GM19395 (cell line): ENCODE measurements at regions not wholly inside any gene's neighbourhood (a gene's known extent, or its start where the extent isn't known, plus 50 kb on each side); places are given as distances from the start of the nearest gene placed in this dataset.

Experiments
- ATAC-seq: cut with Tn5 transposase; IDR thresholded peaks from one replicate; pipeline ENCODE4 v1.9.1; 2021; ENCODE audit warnings: mild to moderate bottlenecking, moderate library complexity; ENCODE audit not compliant: unreplicated experiment

GRCh38 chr7:42987648-42988214 lies 55.6 kb downstream of the MRPL32 start:
- ATAC-seq: no peak

GRCh38 chr7:42991024-42991423 lies 58.8 kb downstream of the MRPL32 start:
- no peak for ATAC-seq

- ATAC-seq: no peak
These were observed 59.9 kb downstream of the MRPL32 start for GRCh38 chr7:42991913-42992591.

DNA sequence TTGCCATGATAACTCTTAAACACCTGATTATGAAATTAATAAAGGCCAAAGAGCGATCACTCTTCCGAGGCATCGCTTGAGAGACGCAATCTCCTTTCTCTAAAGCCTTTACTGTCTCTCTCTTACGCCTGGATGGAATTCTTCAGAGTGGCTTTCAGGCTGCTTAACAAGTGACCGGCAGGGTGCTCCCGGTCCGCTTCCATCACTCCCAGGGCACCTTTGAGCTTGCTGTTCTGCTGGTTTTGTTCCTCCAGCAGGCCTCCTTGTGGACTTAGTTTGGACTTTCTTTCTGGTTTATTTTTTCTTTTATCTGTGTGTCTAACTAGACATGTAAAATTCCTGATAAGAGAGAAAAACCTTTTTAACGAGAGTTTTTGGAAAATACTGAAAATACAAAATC lies 60.9 kb downstream of the MRPL32 start:
- no peak for ATAC-seq

DNA sequence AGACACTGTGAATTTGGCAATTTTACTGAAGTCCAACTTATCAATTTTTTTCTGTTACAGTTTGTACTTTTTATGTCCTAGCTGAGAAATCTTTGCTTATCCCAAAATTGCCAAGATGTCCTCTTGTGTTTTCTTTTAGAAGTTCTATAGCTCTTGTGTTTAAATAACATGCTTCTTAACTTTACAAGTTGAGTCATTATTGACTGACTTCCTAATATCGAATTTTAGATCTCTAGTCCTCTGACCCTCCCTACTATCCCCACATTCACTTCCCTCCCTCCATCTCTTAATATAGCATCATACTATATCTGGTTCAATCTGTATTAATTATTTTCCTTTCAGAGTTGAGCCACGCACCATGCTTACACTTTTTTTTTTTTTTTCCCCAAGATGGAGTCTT lies 61.9 kb downstream of the MRPL32 start:
- no peak for ATAC-seq

DNA sequence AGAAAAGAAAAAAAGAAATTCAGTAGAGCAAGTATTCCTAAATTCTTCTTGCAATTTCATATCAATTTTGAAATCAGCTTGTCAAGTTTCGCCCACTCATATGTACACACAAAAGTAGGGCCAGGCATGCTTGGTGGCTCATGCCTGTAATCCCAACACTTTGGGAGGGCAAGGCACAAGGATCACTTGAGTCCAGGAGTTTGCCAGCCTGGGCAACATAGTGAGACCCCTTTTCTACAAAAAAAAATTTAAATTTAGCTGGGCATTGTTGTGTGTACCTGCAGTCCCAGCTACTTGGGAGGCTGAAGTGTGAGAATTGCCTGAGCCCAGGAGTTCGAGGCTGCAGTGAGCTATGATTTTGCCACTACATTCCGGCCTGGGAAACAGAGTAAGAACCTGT lies 65.4 kb downstream of the MRPL32 start:
- no peak for ATAC-seq

DNA sequence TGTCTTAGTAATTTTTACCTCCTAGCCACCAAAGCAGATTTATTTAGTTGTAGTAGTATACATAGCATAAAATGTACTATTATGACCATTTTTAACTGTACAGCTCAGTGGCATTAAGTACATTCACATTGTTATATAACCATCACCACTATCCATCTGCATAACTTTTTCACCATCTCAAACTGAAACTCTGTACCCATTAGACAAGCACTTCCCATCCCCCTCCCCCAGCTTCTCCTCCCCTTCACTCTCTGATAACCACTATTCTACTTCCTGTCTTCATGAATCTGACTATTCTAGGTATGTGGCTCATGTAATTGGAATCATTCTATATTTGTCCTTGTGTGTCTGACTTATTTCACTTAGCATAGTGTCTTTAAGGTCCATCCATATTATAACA lies 71.9 kb downstream of the MRPL32 start:
- no peak for ATAC-seq

GRCh38 chr7:43006008-43006407 lies 73.8 kb downstream of the MRPL32 start:
- ATAC-seq: no peak

DNA sequence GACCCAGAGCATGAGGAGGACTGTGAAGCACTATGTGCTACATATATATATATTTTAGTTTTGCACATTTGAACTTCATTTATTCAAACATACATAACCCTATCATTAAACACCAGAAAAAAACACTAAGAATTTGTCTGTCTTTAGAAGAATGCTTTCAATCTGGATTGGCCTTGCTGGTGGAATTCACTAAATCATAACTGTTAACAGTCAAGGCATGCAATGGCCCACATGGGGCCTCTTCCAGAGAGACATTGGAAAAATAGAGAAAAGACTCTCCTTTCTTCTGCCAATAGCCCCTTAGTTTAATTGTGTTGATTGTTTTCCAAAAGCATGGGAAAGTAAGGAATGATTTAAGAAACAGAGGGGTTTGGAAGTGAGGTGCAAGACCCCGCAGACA lies 77.9 kb downstream of the MRPL32 start:
- ATAC-seq: no peak

GRCh38 chr7:43011879-43012278 lies 79.7 kb downstream of the MRPL32 start:
- no peak for ATAC-seq

GRCh38 chr7:43014406-43014805 lies 82.2 kb downstream of the MRPL32 start:
- no peak for ATAC-seq

GRCh38 chr7:43015301-43015700 lies 83.1 kb downstream of the MRPL32 start:
- ATAC-seq: no peak

DNA sequence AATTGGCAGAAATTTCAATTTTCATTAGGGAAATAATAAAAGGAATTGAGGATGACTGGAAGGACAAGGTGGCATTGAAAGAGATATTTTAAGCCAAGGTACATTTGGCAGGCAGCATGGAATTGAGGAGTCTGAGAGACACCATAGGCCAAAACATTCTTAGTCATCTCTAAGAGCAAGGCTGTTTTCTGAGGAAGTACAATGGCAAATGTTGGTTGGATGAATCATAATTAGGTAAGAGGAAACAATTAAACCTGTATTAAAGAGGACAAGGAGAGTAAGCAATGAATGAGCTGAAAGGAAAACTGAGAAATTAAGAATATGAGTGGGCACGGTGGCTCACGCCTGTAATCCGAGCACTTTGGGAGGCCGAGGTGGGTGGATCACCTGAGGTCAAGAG lies 86.3 kb downstream of the MRPL32 start:
- ATAC-seq: no peak

GRCh38 chr7:43021431-43021830 lies 89.3 kb downstream of the MRPL32 start:
- ATAC-seq: no peak

DNA sequence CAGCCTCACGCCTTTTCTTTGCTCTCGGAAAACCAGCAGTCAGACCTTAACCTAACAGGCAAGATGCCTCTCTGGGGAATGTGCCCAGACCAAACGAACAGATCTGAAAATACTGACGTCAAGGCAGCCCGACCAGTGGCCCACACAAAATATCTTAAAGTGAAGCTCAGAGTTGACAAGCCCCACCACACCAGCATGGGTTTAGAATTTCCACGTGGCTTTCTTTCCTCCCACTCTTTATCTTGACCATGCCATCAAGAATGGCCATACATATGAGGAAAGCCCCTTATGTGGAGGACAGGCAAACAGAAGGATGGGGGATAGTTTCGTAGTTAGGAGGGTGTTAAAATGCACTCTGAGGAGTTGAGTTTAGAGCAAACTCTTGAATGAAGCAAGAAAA lies 89.8 kb downstream of the MRPL32 start:
- no peak for ATAC-seq

GRCh38 chr7:43033369-43033768 lies 79.1 kb upstream of the HECW1 start:
- no peak for ATAC-seq

GRCh38 chr7:43034535-43035002 lies 77.9 kb upstream of the HECW1 start:
- no peak for ATAC-seq

DNA sequence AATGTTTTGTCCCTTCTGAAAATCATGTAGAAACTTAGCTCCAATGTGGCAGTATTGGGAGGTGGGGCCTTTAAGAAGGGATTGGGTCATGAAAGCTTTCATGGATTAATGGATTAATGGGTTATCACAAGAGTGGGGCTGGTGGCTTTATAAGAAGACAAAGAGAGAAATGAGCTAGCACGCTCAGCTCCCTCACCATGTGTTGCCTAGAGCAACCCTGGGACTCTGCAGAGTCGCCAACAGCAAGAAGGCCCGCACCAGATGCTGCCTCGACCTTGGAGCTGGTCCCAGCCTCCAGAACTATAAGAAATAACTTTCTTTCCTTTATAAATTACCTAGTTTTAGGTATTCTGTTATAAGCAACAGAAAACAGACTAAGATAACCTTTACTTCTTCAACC lies 74.9 kb upstream of the HECW1 start:
- no peak for ATAC-seq

- no peak for ATAC-seq
These were observed 74.2 kb upstream of the HECW1 start for GRCh38 chr7:43038254-43038653.

- no peak for ATAC-seq
These were observed 73.1 kb upstream of the HECW1 start for GRCh38 chr7:43039346-43039745.

GRCh38 chr7:43040461-43040860 lies 72.0 kb upstream of the HECW1 start:
- no peak for ATAC-seq

DNA sequence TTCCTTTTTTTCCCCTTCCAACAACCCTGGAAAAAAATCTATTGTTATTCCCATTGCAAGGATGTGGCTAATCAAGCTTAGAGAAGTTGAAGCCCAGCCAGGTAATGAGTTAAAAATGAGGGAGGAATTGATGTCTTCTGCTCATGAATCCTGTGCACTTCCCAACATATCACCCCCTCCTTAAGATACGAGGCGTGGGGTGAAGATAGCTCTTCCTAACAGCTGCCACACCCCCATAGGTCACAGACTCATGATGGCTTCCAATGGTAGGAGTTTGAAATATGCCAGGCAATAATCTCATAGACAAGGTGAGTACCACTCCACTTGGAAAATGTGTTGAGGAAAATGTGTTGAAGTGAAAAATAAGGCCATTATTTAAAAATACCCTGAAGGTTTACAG lies 71.3 kb upstream of the HECW1 start:
- ATAC-seq: no peak

DNA sequence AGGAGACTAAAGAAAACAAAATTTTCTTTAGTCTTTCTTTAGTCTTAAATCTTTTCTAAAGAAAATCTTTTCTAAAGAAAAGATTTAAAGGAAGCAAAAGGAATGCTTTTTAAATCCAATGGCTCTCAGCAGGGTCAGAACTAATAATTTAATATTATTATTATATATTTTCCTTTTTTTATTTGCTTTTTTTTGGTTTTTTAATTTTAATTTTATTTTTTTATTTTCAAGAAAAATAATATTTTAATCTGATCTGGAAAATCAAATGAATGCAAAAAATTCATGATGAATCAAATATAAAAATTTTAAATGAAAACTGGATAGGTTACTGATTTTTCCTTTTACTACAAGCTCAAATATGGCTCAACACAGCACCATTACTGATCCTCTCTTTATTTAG lies 70.7 kb upstream of the HECW1 start:
- no peak for ATAC-seq
